Fibroblast of lung (primary cell): ENCODE measurements at regions not wholly inside any gene's neighbourhood (a gene's known extent, or its start where the extent isn't known, plus 50 kb on each side); places are given as distances from the start of the nearest gene placed in this dataset.

Experiments
- DNase-seq, 2 donors: peaks; one replicate each; pipeline versions ENCODE4 v3.0.0 to v3.0.0-alpha.2; 2010; ENCODE audit warnings: low read depth in 2 of 2
- H2AFZ ChIP-seq: 2 replicates; pipeline ENCODE4 v1.5.1; 2012; ENCODE audit warnings: low read length, control low read depth, inconsistent platforms
- H3K27ac ChIP-seq: 2 replicates; pipeline ENCODE4 v1.5.1; 2011; ENCODE audit warnings: low read length, control low read depth; ENCODE audit not compliant: insufficient read depth
- H3K27me3 ChIP-seq: 2 replicates; pipeline ENCODE4 v1.5.1; 2011; ENCODE audit warnings: mild to moderate bottlenecking, low read length; ENCODE audit not compliant: control insufficient read depth, insufficient read depth
- H3K36me3 ChIP-seq: 2 replicates; pipeline ENCODE4 v1.5.1; 2011; ENCODE audit warnings: low read length; ENCODE audit not compliant: control insufficient read depth, insufficient read depth
- H3K4me1 ChIP-seq: 2 replicates; pipeline ENCODE4 v1.5.1; 2011; ENCODE audit warnings: low read length; ENCODE audit not compliant: control insufficient read depth, insufficient read depth; ENCODE audit errors: extremely low read depth
- H3K4me2 ChIP-seq: 2 replicates; pipeline ENCODE4 v1.5.1; 2011; ENCODE audit warnings: low read length, control low read depth; ENCODE audit not compliant: insufficient read depth; ENCODE audit errors: extremely low read depth
- H3K4me3 ChIP-seq, 4 experiments: fragments of 200-600 bp in 1 of 4; sonication (generic) in 1 of 4; replicated peaks in 1 of 4; 2 replicates each; pipeline ENCODE4 v1.5.1; 2011 to 2016; ENCODE audit warnings: low read length in 4 of 4, low read depth in 3 of 4, mild to moderate bottlenecking in 3 of 4, control low read depth in 2 of 4, inconsistent platforms in 1 of 4, mixed read lengths in 1 of 4; ENCODE audit not compliant: insufficient read depth in 1 of 4; ENCODE audit errors: control extremely low read depth in 1 of 4
- H3K79me2 ChIP-seq: 2 replicates; pipeline ENCODE4 v1.5.1; 2012; ENCODE audit warnings: mild to moderate bottlenecking, low read length, inconsistent platforms; ENCODE audit not compliant: control insufficient read depth, insufficient read depth
- H3K9ac ChIP-seq: 2 replicates; pipeline ENCODE4 v1.5.1; 2011; ENCODE audit warnings: mild to moderate bottlenecking, low read length, control low read depth; ENCODE audit not compliant: insufficient read depth
- H3K9me3 ChIP-seq: 2 replicates; pipeline ENCODE4 v1.5.1; 2012; ENCODE audit warnings: low read depth, low read length; ENCODE audit not compliant: control insufficient read depth, insufficient read depth
- H4K20me1 ChIP-seq: 2 replicates; pipeline ENCODE4 v1.5.1; 2011; ENCODE audit warnings: low read length; ENCODE audit not compliant: control insufficient read depth, insufficient read depth; ENCODE audit errors: extremely low read depth
- CTCF ChIP-seq, 2 donors: IDR thresholded peaks in 1 of 2; conservative IDR thresholded peaks in 1 of 2; 1 replicate in 1 of 2; 2 replicates in 1 of 2; pipeline ENCODE4 v1.5.1; 2011 to 2012; ENCODE audit warnings: low read length in 2 of 2, control low read depth in 1 of 2, inconsistent platforms in 1 of 2, low read depth in 1 of 2, mild to moderate bottlenecking in 1 of 2
- EZH2 ChIP-seq: IDR thresholded peaks from 2 replicates; pipeline ENCODE4 v1.5.1; 2012; ENCODE audit warnings: low read length, control low read depth, mild to moderate bottlenecking; ENCODE audit errors: missing control alignments

- Histone ChIP-seq H3K4me1 (no peaks in the 10 kb centered on the region), H3K4me3 (no peak overlapping the region), H3K79me2 (no peaks in the 10 kb centered on the region), H3K36me3 (no peaks in the 10 kb centered on the region), H3K27ac (no peak overlapping the region), H3K9ac (no peak overlapping the region), H2AFZ (no peak overlapping the region), H3K9me3 (no peaks in the 10 kb centered on the region), H3K27me3 (no peaks in the 10 kb centered on the region), H4K20me1 (no peaks in the 10 kb centered on the region), H3K4me2 (no peak overlapping the region)
- DNase-seq: no peak
- TF ChIP-seq EZH2 (no peak), CTCF (conservative IDR thresholded peaks at IDR 0.05 in 1 of 2, IDR thresholded peaks at IDR 0.05 in 1 of 2; ENCODE audit: low read depth in 1 of 2, low read length in 2 of 2) (no peak)
Measured at GRCh38 chr5:123294544-123294943, 128.7 kb downstream of the CEP120 start.

- H3K36me3 ChIP-seq: no peaks in the 10 kb centered on the region
- no peak overlapping the region for H3K27ac ChIP-seq
- H3K4me2 ChIP-seq: no peak overlapping the region
- H2AFZ ChIP-seq: no peak overlapping the region
- DNase-seq: no peak
- H3K79me2 ChIP-seq: no peaks in the 10 kb centered on the region
- H4K20me1 ChIP-seq: no peaks in the 10 kb centered on the region
- H3K4me1 ChIP-seq: no peaks in the 10 kb centered on the region
- H3K9ac ChIP-seq: no peak overlapping the region
- H3K27me3 ChIP-seq: no peaks in the 10 kb centered on the region
- H3K4me3 ChIP-seq: no peak overlapping the region
- no peak for TF ChIP-seq EZH2
- no peak for TF ChIP-seq CTCF (conservative IDR thresholded peaks at IDR 0.05 in 1 of 2, IDR thresholded peaks at IDR 0.05 in 1 of 2; ENCODE audit: low read depth in 1 of 2, low read length in 2 of 2)
- no peaks in the 10 kb centered on the region for H3K9me3 ChIP-seq
Measured at GRCh38 chr5:123289210-123289609, 134.0 kb downstream of the CEP120 start.

- no peaks in the 10 kb centered on the region for H3K36me3 ChIP-seq
- H3K79me2 ChIP-seq: no peaks in the 10 kb centered on the region
- H3K27ac ChIP-seq: no peak overlapping the region
- H2AFZ ChIP-seq: no peak overlapping the region
- no peaks in the 10 kb centered on the region for H4K20me1 ChIP-seq
- no peak overlapping the region for H3K4me3 ChIP-seq
- no peaks in the 10 kb centered on the region for H3K9me3 ChIP-seq
- no peak for DNase-seq
- no peaks in the 10 kb centered on the region for H3K27me3 ChIP-seq
- H3K4me2 ChIP-seq: no peak overlapping the region
- H3K4me1 ChIP-seq: no peaks in the 10 kb centered on the region
- no peak overlapping the region for H3K9ac ChIP-seq
- TF ChIP-seq CTCF (conservative IDR thresholded peaks at IDR 0.05 in 1 of 2, IDR thresholded peaks at IDR 0.05 in 1 of 2; ENCODE audit: low read depth in 1 of 2, low read length in 2 of 2) (no peak), EZH2 (no peak)
Measured at GRCh38 chr5:123287881-123288280, 135.3 kb downstream of the CEP120 start.
